Activated CD8-positive, alpha-beta T cell treated with anti-CD3 and anti-CD28 coated beads for 36 hours (primary cell): ENCODE measurements at regions not wholly inside any gene's neighbourhood (a gene's known extent, or its start where the extent isn't known, plus 50 kb on each side); places are given as distances from the start of the nearest gene placed in this dataset.

ENCODE experiments used
- ATAC-seq: fragments of 200-7000 bp; cut with Tn5 transposase; one replicate; pipeline ENCODE4 v1.10.0; 2021; ENCODE audit warnings: mild to moderate bottlenecking, moderate library complexity
- CTCF ChIA-PET: fragments of 350-600 bp; sonication (Branson Sonifier 250); formaldehyde crosslinking; loops from one replicate; lab custom pipeline; 2021; ENCODE audit warnings: antibody characterized with exemption; lab: Charles Lee
- POLR2A ChIA-PET: fragments of 350-600 bp; sonication (Branson Sonifier 250); formaldehyde crosslinking; loops from one replicate; lab custom pipeline; 2021; ENCODE audit warnings: antibody characterized with exemption; lab: Charles Lee
- DNase-seq: peaks from one replicate; pipeline ENCODE4 v3.0.0-alpha.2; 2020
- H3K27ac Mint-ChIP-seq: one replicate; pipeline ENCODE4 v1.8.0; 2021; ENCODE audit warnings: mild to moderate bottlenecking, mixed read lengths
- H3K27me3 Mint-ChIP-seq: one replicate; pipeline ENCODE4 v1.8.0; 2021; ENCODE audit warnings: mixed read lengths
- H3K36me3 Mint-ChIP-seq: one replicate; pipeline ENCODE4 v1.8.0; 2021; ENCODE audit warnings: low read depth, mixed read lengths
- H3K4me1 Mint-ChIP-seq: one replicate; pipeline ENCODE4 v1.8.0; 2021; ENCODE audit warnings: low read depth, mixed read lengths
- H3K4me3 Mint-ChIP-seq: one replicate; pipeline ENCODE4 v1.8.0; 2021; ENCODE audit warnings: mild to moderate bottlenecking, moderate library complexity, mixed read lengths
- H3K9me3 Mint-ChIP-seq: one replicate; pipeline ENCODE4 v1.8.0; 2021; ENCODE audit warnings: mixed read lengths
- CTCF ChIP-seq: fragments of 200-600 bp; IDR thresholded peaks from one replicate; pipeline ENCODE4 v1.8.0; 2022; ENCODE audit warnings: antibody characterized with exemption, mild to moderate bottlenecking
- intact Hi-C: fragments of 100-400 bp; cut with micrococcal nuclease; formaldehyde crosslinking; loops from one replicate; pipeline ENCODE4 v1.10.0; 2022

GRCh38 chr22:48057116-48057835 is 1294.8 kb downstream of the TBC1D22A start:
- Mint-ChIP-seq H3K4me3 (no peak overlapping the region), H3K27ac (no peak overlapping the region), H3K9me3 (no peaks in the 10 kb centered on the region), H3K36me3 (no peaks in the 10 kb centered on the region), H3K27me3 (peaks cover 3% of the 10 kb centered on the region), H3K4me1 (no peaks in the 10 kb centered on the region)
- POLR2A ChIA-PET: no interaction called here
- ATAC-seq: no peak
- no peak for TF ChIP-seq CTCF
- intact Hi-C loops: no loop called here
- no peak for DNase-seq
- CTCF ChIA-PET: no interaction called here

- TF ChIP-seq CTCF: no peak
- intact Hi-C loops: no loop called here
- ChIA-PET POLR2A (no interaction called here), CTCF (no interaction called here)
- H3K27ac Mint-ChIP-seq: no peak overlapping the region
- H3K4me1 Mint-ChIP-seq: no peaks in the 10 kb centered on the region
- DNase-seq: no peak
- peaks cover 3% of the 10 kb centered on the region for H3K27me3 Mint-ChIP-seq
- ATAC-seq: no peak
- no peak overlapping the region for H3K4me3 Mint-ChIP-seq
- H3K36me3 Mint-ChIP-seq: no peaks in the 10 kb centered on the region
- no peaks in the 10 kb centered on the region for H3K9me3 Mint-ChIP-seq
These were observed 1293.4 kb downstream of the TBC1D22A start for GRCh38 chr22:48055827-48056226.

- ATAC-seq: no peak
- intact Hi-C loops: no loop called here
- no peaks in the 10 kb centered on the region for H3K4me1 Mint-ChIP-seq
- ChIA-PET POLR2A (no interaction called here), CTCF (no interaction called here)
- H3K4me3 Mint-ChIP-seq: no peak overlapping the region
- no peak for DNase-seq
- no peaks in the 10 kb centered on the region for H3K36me3 Mint-ChIP-seq
- peaks cover 3% of the 10 kb centered on the region for H3K27me3 Mint-ChIP-seq
- TF ChIP-seq CTCF: no peak
- H3K9me3 Mint-ChIP-seq: no peaks in the 10 kb centered on the region
- H3K27ac Mint-ChIP-seq: no peak overlapping the region
These were observed 1292.7 kb downstream of the TBC1D22A start for GRCh38 chr22:48055185-48055584.

- no peak for DNase-seq
- Mint-ChIP-seq H3K27ac (no peak overlapping the region), H3K4me3 (no peak overlapping the region), H3K36me3 (no peaks in the 10 kb centered on the region), H3K4me1 (no peaks in the 10 kb centered on the region), H3K27me3 (peaks cover 3% of the 10 kb centered on the region), H3K9me3 (no peaks in the 10 kb centered on the region)
- no peak for ATAC-seq
- POLR2A ChIA-PET: no interaction called here
- CTCF ChIA-PET: no interaction called here
- no peak for TF ChIP-seq CTCF
- intact Hi-C loops: no loop called here
These were observed 1292.1 kb downstream of the TBC1D22A start for GRCh38 chr22:48054596-48054995.

- no peak for DNase-seq
- intact Hi-C loops: no loop called here
- Mint-ChIP-seq H3K27me3 (peaks cover 2% of the 10 kb centered on the region), H3K36me3 (no peaks in the 10 kb centered on the region), H3K9me3 (no peaks in the 10 kb centered on the region), H3K4me1 (no peaks in the 10 kb centered on the region), H3K27ac (no peak overlapping the region), H3K4me3 (no peak overlapping the region)
- ATAC-seq: no peak
- POLR2A ChIA-PET: no interaction called here
- CTCF ChIA-PET: no interaction called here
- no peak for TF ChIP-seq CTCF
These were observed 1291.5 kb downstream of the TBC1D22A start for GRCh38 chr22:48053973-48054372.
